Caco-2 (cell line): ENCODE measurements at regions not wholly inside any gene's neighbourhood (a gene's known extent, or its start where the extent isn't known, plus 50 kb on each side); places are given as distances from the start of the nearest gene placed in this dataset.

Experiments
- BruUV-seq: library from RNA; stranded (reverse); fragments of 400-500 nt; replicated peaks from 2 replicates; lab custom pipeline; 2021; lab: Mats Ljungman, UMichigan
- CTCF ChIA-PET: fragments of 300-600 bp; sonication (Branson Sonifier 250); formaldehyde crosslinking; loops from one replicate; lab custom pipeline; 2022; ENCODE audit warnings: antibody characterized with exemption; lab: Charles Lee
- POLR2A ChIA-PET: fragments of 300-600 bp; sonication (Branson Sonifier 250); formaldehyde crosslinking; loops from one replicate; lab custom pipeline; 2022; ENCODE audit warnings: antibody characterized with exemption; lab: Charles Lee
- DNase-seq, 2 experiments: peaks; one replicate each; pipeline versions ENCODE4 v3.0.0 to v3.0.0-alpha.2; 2020 to 2022
- H3K27me3 ChIP-seq: replicated peaks from 2 replicates; pipeline ENCODE4 v1.6.0; 2011; ENCODE audit warnings: low read length; ENCODE audit not compliant: control insufficient read depth, insufficient read depth
- H3K36me3 ChIP-seq: 2 replicates; pipeline ENCODE4 v1.5.1; 2011; ENCODE audit warnings: low read length; ENCODE audit not compliant: control insufficient read depth, insufficient read depth
- H3K4me1 ChIP-seq: fragments of 250-450 bp; sonication (Bioruptor Pico); 2 replicates; pipeline ENCODE4 v1.5.1; 2020; ENCODE audit warnings: mild to moderate bottlenecking
- H3K4me3 ChIP-seq: 2 replicates; pipeline ENCODE4 v1.5.1; 2011; ENCODE audit warnings: low read depth, mild to moderate bottlenecking, control low read depth, low read length
- H3K9me3 ChIP-seq: fragments of 250-450 bp; sonication (Bioruptor Pico); 2 replicates; pipeline ENCODE4 v1.5.1; 2020; ENCODE audit warnings: mild to moderate bottlenecking, moderate library complexity
- H3K27ac Mint-ChIP-seq: one replicate; pipeline ENCODE4 v1.8.0; 2022; ENCODE audit warnings: mixed read lengths; ENCODE audit not compliant: unreplicated experiment
- H3K27me3 Mint-ChIP-seq: one replicate; pipeline ENCODE4 v1.8.0; 2022; ENCODE audit warnings: mixed read lengths; ENCODE audit not compliant: insufficient read depth, unreplicated experiment
- H3K36me3 Mint-ChIP-seq: one replicate; pipeline ENCODE4 v1.8.0; 2022; ENCODE audit warnings: mild to moderate bottlenecking, mixed read lengths; ENCODE audit not compliant: insufficient read depth, unreplicated experiment
- H3K4me1 Mint-ChIP-seq: one replicate; pipeline ENCODE4 v1.8.0; 2022; ENCODE audit warnings: low read depth, mixed read lengths; ENCODE audit not compliant: unreplicated experiment
- H3K4me3 Mint-ChIP-seq: one replicate; pipeline ENCODE4 v1.8.0; 2022; ENCODE audit warnings: mild to moderate bottlenecking, moderate library complexity, mixed read lengths; ENCODE audit not compliant: unreplicated experiment
- H3K9me3 Mint-ChIP-seq: one replicate; pipeline ENCODE4 v1.8.0; 2022; ENCODE audit warnings: mixed read lengths; ENCODE audit not compliant: unreplicated experiment
- CTCF ChIP-seq, 2 experiments: fragments of 200-600 bp in 1 of 2; IDR thresholded peaks; 1 replicate in 1 of 2; 2 replicates in 1 of 2; pipeline versions ENCODE4 v1.5.1 to v1.8.0; 2011 to 2022; ENCODE audit warnings: antibody characterized with exemption in 1 of 2, control low read depth in 1 of 2, inconsistent platforms in 1 of 2, low read depth in 1 of 2, low read length in 1 of 2, mild to moderate bottlenecking in 1 of 2, moderate library complexity in 1 of 2; ENCODE audit not compliant: insufficient read depth in 1 of 2, severe bottlenecking in 1 of 2, unreplicated experiment in 1 of 2
- intact Hi-C: fragments of 100-400 bp; cut with micrococcal nuclease; formaldehyde crosslinking; loops from one replicate; pipeline ENCODE4 v1.10.0; 2022; ENCODE audit not compliant: unreplicated experiment

- H3K9me3 ChIP-seq: no peaks in the 10 kb centered on the region
- POLR2A ChIA-PET: no interaction called here
- no TSS peak for BruUV-seq
- no peak for TF ChIP-seq CTCF (IDR thresholded peaks at IDR 0.05; ENCODE audit: insufficient read depth in 1 of 2, low read depth in 1 of 2, low read length in 1 of 2, severe bottlenecking in 1 of 2, unreplicated experiment in 1 of 2)
- Mint-ChIP-seq H3K4me3 (no peak overlapping the region), H3K9me3 (no peaks in the 10 kb centered on the region), H3K4me1 (no peaks in the 10 kb centered on the region), H3K27ac (no peak overlapping the region), H3K36me3 (no peaks in the 10 kb centered on the region), H3K27me3 (peaks cover 4% of the 10 kb centered on the region)
- no peak overlapping the region for H3K4me3 ChIP-seq
- H3K36me3 ChIP-seq: no peaks in the 10 kb centered on the region
- no peaks in the 10 kb centered on the region for H3K27me3 ChIP-seq
- no peaks in the 10 kb centered on the region for H3K4me1 ChIP-seq
- no peak for DNase-seq
- CTCF ChIA-PET: no interaction called here
- intact Hi-C loops: no loop called here
These were observed 405.1 kb upstream of the PTGER4 start for GRCh38 chr5:40274568-40274967.

DNA sequence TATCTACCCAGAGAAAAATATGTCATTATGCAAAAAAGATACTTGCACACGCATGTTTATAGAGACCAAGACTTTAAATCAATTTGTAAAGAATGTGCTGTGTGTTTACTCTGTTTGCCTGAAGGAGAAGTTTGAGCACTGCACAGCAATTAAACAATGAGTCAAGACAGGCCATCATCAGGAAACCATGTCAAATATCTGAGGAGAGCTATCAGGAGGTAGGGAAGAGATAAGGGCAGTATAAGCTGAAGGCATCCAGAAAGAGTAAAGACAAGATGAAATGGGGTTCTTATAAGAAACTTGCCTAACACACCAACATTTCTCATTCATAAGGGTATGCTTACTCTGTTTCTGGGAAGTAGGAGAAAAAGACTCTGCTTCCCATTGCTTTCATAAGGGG lies 405.8 kb upstream of the PTGER4 start:
- H3K36me3 Mint-ChIP-seq: no peaks in the 10 kb centered on the region
- ChIA-PET CTCF (no interaction called here), POLR2A (no interaction called here)
- no peaks in the 10 kb centered on the region for H3K36me3 ChIP-seq
- DNase-seq: no peak
- TF ChIP-seq CTCF (IDR thresholded peaks at IDR 0.05; ENCODE audit: insufficient read depth in 1 of 2, low read depth in 1 of 2, low read length in 1 of 2, severe bottlenecking in 1 of 2, unreplicated experiment in 1 of 2): no peak
- H3K4me3 Mint-ChIP-seq: no peak overlapping the region
- H3K27me3 ChIP-seq: no peaks in the 10 kb centered on the region
- no peak overlapping the region for H3K4me3 ChIP-seq
- intact Hi-C loops: no loop called here
- no peaks in the 10 kb centered on the region for H3K9me3 ChIP-seq
- no TSS peak for BruUV-seq
- peaks cover 4% of the 10 kb centered on the region for H3K27me3 Mint-ChIP-seq
- no peak overlapping the region for H3K27ac Mint-ChIP-seq
- no peaks in the 10 kb centered on the region for H3K4me1 Mint-ChIP-seq
- no peaks in the 10 kb centered on the region for H3K4me1 ChIP-seq
- H3K9me3 Mint-ChIP-seq: no peaks in the 10 kb centered on the region

DNA sequence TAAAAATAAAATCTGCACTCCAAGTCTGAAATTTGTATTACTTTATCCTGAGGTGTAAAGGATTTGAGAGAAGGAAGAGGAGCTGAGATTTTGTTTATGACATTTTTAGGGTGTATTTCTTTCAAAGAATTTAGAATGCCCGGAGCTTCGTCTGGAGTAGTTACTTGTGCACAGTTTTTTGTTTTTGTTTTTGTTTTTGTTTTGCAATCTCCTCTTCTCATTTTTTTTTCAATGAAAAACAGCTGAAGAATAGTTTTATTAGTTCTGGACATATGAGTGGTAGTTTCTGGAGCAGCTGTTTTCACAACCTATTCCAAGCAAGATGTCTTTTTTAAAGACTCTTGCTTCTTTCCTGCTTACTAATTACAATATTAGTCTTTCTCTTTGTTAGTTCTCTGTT lies 408.2 kb upstream of the PTGER4 start:
- CTCF ChIA-PET: no interaction called here
- DNase-seq: no peak
- Mint-ChIP-seq H3K4me3 (no peak overlapping the region), H3K9me3 (no peaks in the 10 kb centered on the region), H3K36me3 (no peaks in the 10 kb centered on the region), H3K27ac (no peak overlapping the region), H3K27me3 (peaks cover 4% of the 10 kb centered on the region), H3K4me1 (no peaks in the 10 kb centered on the region)
- Histone ChIP-seq H3K4me3 (no peak overlapping the region), H3K27me3 (no peaks in the 10 kb centered on the region), H3K4me1 (no peaks in the 10 kb centered on the region), H3K9me3 (no peaks in the 10 kb centered on the region), H3K36me3 (no peaks in the 10 kb centered on the region)
- POLR2A ChIA-PET: no interaction called here
- BruUV-seq: no TSS peak
- TF ChIP-seq CTCF (IDR thresholded peaks at IDR 0.05; ENCODE audit: insufficient read depth in 1 of 2, low read depth in 1 of 2, low read length in 1 of 2, severe bottlenecking in 1 of 2, unreplicated experiment in 1 of 2): no peak
- intact Hi-C loops: no loop called here
